ENCODE measurements at regions not wholly inside any gene's neighbourhood (a gene's known extent, or its start where the extent isn't known, plus 50 kb on each side); places are given as distances from the start of the nearest gene placed in this dataset.

GRCh38 chr4:179486570-179487335 lies 2044.5 kb upstream of the AGA start (continued):
- TF ChIP-seq ZHX2 (IDR thresholded peaks at IDR 0.05; ENCODE audit: low read depth) (no peak), ZHX2 (CRISPR knock-in tag; IDR thresholded peaks at IDR 0.05; ENCODE audit: borderline replicate concordance) (no peak), U2AF2 (IDR thresholded peaks at IDR 0.05; ENCODE audit: low read depth, low read length) (no peak), ZNF501 (CRISPR knock-in tag; IDR thresholded peaks at IDR 0.05) (no peak), ARID5B (CRISPR knock-in tag; IDR thresholded peaks at IDR 0.05) (no peak), ZNF549 (CRISPR knock-in tag; IDR thresholded peaks at IDR 0.05) (no peak), ATF7 (IDR thresholded peaks at IDR 0.05) (no peak), ATF7 (CRISPR knock-in tag; IDR thresholded peaks at IDR 0.05) (no peak), AGO2 (optimal IDR thresholded peaks at IDR 0.05; ENCODE audit: low read depth, low read length) (no peak)

Data from HepG2 (cell line).